ENCODE measurements at regions not wholly inside any gene's neighbourhood (a gene's known extent, or its start where the extent isn't known, plus 50 kb on each side); places are given as distances from the start of the nearest gene placed in this dataset.

GRCh38 chr4:116870686-116871085, 214.7 kb downstream of the TRAM1L1 start:
- DNase-seq = no peak

- no peak for DNase-seq
These were observed 219.3 kb downstream of the TRAM1L1 start for GRCh38 chr4:116866106-116866505.

- DNase-seq = no peak
These were observed 222.8 kb downstream of the TRAM1L1 start for GRCh38 chr4:116862592-116862991.

- DNase-seq = no peak
These were observed 224.5 kb downstream of the TRAM1L1 start for GRCh38 chr4:116860891-116861290.

- DNase-seq = no peak
These were observed 235.8 kb downstream of the TRAM1L1 start for GRCh38 chr4:116849620-116850019.

- no peak for DNase-seq
These were observed 237.8 kb downstream of the TRAM1L1 start for GRCh38 chr4:116847616-116848015.

GRCh38 chr4:116839826-116840225, 245.6 kb downstream of the TRAM1L1 start:
- no peak for DNase-seq

- DNase-seq = no peak
These were observed 246.8 kb downstream of the TRAM1L1 start for GRCh38 chr4:116838609-116839008.

- DNase-seq = no peak
These were observed 256.2 kb downstream of the TRAM1L1 start for GRCh38 chr4:116829187-116829586.

- DNase-seq = no peak
These were observed 261.2 kb downstream of the TRAM1L1 start for GRCh38 chr4:116824172-116824571.

GRCh38 chr4:116811730-116812129, 273.6 kb downstream of the TRAM1L1 start:
- DNase-seq = no peak

- no peak for DNase-seq
These were observed 289.4 kb downstream of the TRAM1L1 start for GRCh38 chr4:116796022-116796421.

- no peak for DNase-seq
These were observed 296.7 kb downstream of the TRAM1L1 start for GRCh38 chr4:116788723-116789122.

- no peak for DNase-seq
These were observed 330.3 kb downstream of the TRAM1L1 start for GRCh38 chr4:116755051-116755450.

- no peak for DNase-seq
These were observed 333.3 kb downstream of the TRAM1L1 start for GRCh38 chr4:116752027-116752426.

- no peak for DNase-seq
These were observed 348.6 kb downstream of the TRAM1L1 start for GRCh38 chr4:116736756-116737155.

- DNase-seq = no peak
These were observed 351.2 kb downstream of the TRAM1L1 start for GRCh38 chr4:116734178-116734577.

- DNase-seq = no peak
These were observed 352.0 kb downstream of the TRAM1L1 start for GRCh38 chr4:116733370-116733769.

GRCh38 chr4:116726523-116726922, 358.9 kb downstream of the TRAM1L1 start:
- no peak for DNase-seq

- no peak for DNase-seq
These were observed 361.1 kb downstream of the TRAM1L1 start for GRCh38 chr4:116724249-116724648.

GRCh38 chr4:116705466-116705865, 379.9 kb downstream of the TRAM1L1 start:
- DNase-seq = no peak

GRCh38 chr4:116702949-116703348, 382.4 kb downstream of the TRAM1L1 start:
- DNase-seq = no peak

- DNase-seq = no peak
These were observed 396.8 kb downstream of the TRAM1L1 start for GRCh38 chr4:116688536-116688935.

GRCh38 chr4:116668190-116668589, 417.2 kb downstream of the TRAM1L1 start:
- no peak for DNase-seq

- DNase-seq = no peak
These were observed 419.7 kb downstream of the TRAM1L1 start for GRCh38 chr4:116665716-116666115.

- DNase-seq = no peak
These were observed 421.2 kb downstream of the TRAM1L1 start for GRCh38 chr4:116664198-116664597.
